ENCODE measurements at regions not wholly inside any gene's neighbourhood (a gene's known extent, or its start where the extent isn't known, plus 50 kb on each side); places are given as distances from the start of the nearest gene placed in this dataset.

- Mint-ChIP-seq H3K36me3 (ENCODE audit: insufficient read depth in 1 of 3, low read depth in 3 of 3) (no peaks in the 10 kb centered on the region; a peak in 1 of 7 replicates), H3K4me3 (no peak overlapping the region), H3K4me1 (no peaks in the 10 kb centered on the region), H3K27me3 (ENCODE audit: low read depth) (peaks cover 15% of the 10 kb centered on the region), H3K9me3 (no peaks in the 10 kb centered on the region), H3K27ac (no peak overlapping the region)
- H2BK12ac ChIP-seq (ENCODE audit: insufficient read length, low read depth, low read length) = no peak overlapping the region
- no peak overlapping the region for H3K56ac ChIP-seq (ENCODE audit: insufficient read length, low read depth, low read length)
- no peak overlapping the region for H3K23ac ChIP-seq (ENCODE audit: insufficient read length, low read depth, low read length)
- H3K27ac ChIP-seq (ENCODE audit: insufficient read length, low read depth, low read length) = no peak overlapping the region
- no peak overlapping the region for H2BK20ac ChIP-seq (ENCODE audit: low read depth, low read length, poor library complexity, severe bottlenecking)
- H3K18ac ChIP-seq (ENCODE audit: insufficient read length, low read depth, low read length) = no peak overlapping the region
- no peaks in the 10 kb centered on the region for H3K27me3 ChIP-seq (ENCODE audit: insufficient read depth, low read length)
- H3K4me1 ChIP-seq (ENCODE audit: insufficient read depth, low read length) = no peaks in the 10 kb centered on the region
- no peak overlapping the region for H4K8ac ChIP-seq (replicated peaks; ENCODE audit: insufficient read length, low read depth, low read length)
- H2AK5ac ChIP-seq (ENCODE audit: insufficient read length, low read length) = no peak overlapping the region
- H3K14ac ChIP-seq (ENCODE audit: insufficient read depth, low read length) = no peak overlapping the region
- no peak overlapping the region for H2BK5ac ChIP-seq (ENCODE audit: insufficient read length, low read length)
- H3K9me3 ChIP-seq (ENCODE audit: control insufficient read depth, low read depth, low read length) = no peaks in the 10 kb centered on the region
- no peak overlapping the region for H2BK15ac ChIP-seq (ENCODE audit: low read depth, low read length)
- H3K9ac ChIP-seq (ENCODE audit: extremely low read depth, insufficient read length, low read length) = no peak overlapping the region
- no peak overlapping the region for H2AFZ ChIP-seq (ENCODE audit: low read length)
- no peaks in the 10 kb centered on the region for H3K23me2 ChIP-seq (ENCODE audit: insufficient read length, low read depth, low read length, poor library complexity, severe bottlenecking)
- no peak overlapping the region for H2BK120ac ChIP-seq (ENCODE audit: low read depth, low read length, poor library complexity, severe bottlenecking)
- H3T11ph ChIP-seq (ENCODE audit: low read length) = no peak overlapping the region
- H3K79me2 ChIP-seq (ENCODE audit: insufficient read depth, low read length) = no peaks in the 10 kb centered on the region
- no peak for DNase-seq
- H4K20me1 ChIP-seq (ENCODE audit: control insufficient read depth, insufficient read depth, insufficient read length) = no peaks in the 10 kb centered on the region
- no peak overlapping the region for H3K4me2 ChIP-seq (ENCODE audit: insufficient read depth, insufficient read length, low read length)
- no peak overlapping the region for H3K4ac ChIP-seq (ENCODE audit: low read depth, low read length)
- no peaks in the 10 kb centered on the region for H3K79me1 ChIP-seq (ENCODE audit: insufficient read depth, low read depth, low read length, poor library complexity, severe bottlenecking)
- TF ChIP-seq, protein P1, sequence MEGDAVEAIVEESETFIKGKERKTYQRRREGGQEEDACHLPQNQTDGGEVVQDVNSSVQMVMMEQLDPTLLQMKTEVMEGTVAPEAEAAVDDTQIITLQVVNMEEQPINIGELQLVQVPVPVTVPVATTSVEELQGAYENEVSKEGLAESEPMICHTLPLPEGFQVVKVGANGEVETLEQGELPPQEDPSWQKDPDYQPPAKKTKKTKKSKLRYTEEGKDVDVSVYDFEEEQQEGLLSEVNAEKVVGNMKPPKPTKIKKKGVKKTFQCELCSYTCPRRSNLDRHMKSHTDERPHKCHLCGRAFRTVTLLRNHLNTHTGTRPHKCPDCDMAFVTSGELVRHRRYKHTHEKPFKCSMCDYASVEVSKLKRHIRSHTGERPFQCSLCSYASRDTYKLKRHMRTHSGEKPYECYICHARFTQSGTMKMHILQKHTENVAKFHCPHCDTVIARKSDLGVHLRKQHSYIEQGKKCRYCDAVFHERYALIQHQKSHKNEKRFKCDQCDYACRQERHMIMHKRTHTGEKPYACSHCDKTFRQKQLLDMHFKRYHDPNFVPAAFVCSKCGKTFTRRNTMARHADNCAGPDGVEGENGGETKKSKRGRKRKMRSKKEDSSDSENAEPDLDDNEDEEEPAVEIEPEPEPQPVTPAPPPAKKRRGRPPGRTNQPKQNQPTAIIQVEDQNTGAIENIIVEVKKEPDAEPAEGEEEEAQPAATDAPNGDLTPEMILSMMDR (conservative IDR thresholded peaks at IDR 0.05) = no peak
- WGBS (ENCODE audit: extremely low coverage, insufficient read length, low lambda C conversion rate) = no CpG with 5 or more reads among the region's 4 CpGs
- H4K91ac ChIP-seq (ENCODE audit: insufficient read length, low read depth, low read length) = no peak overlapping the region
- H4K5ac ChIP-seq (ENCODE audit: insufficient read length, low read depth, low read length) = no peak overlapping the region
Observed at GRCh38 chr2:136538489-136538888, 226.9 kb upstream of the THSD7B start.
